Muscle of arm (tissue), 1 donor: ENCODE measurements at regions not wholly inside any gene's neighbourhood (a gene's known extent, or its start where the extent isn't known, plus 50 kb on each side); places are given as distances from the start of the nearest gene placed in this dataset.
A peak's percentile ranks its signal among the peaks of the same experiment; 100 is the strongest.

Experiments
- DNase-seq: peaks from one replicate; pipeline ENCODE4 v3.0.0-alpha.2; 2013

- DNase-seq, result no peak
Observed at GRCh38 chr9:107700847-107701246, 211.3 kb upstream of the KLF4 start.

- no peak for DNase-seq
Observed at GRCh38 chr9:107699231-107699630, 209.7 kb upstream of the KLF4 start.

GRCh38 chr9:107698779-107699178 is 209.2 kb upstream of the KLF4 start:
- DNase-seq, result no peak

DNA sequence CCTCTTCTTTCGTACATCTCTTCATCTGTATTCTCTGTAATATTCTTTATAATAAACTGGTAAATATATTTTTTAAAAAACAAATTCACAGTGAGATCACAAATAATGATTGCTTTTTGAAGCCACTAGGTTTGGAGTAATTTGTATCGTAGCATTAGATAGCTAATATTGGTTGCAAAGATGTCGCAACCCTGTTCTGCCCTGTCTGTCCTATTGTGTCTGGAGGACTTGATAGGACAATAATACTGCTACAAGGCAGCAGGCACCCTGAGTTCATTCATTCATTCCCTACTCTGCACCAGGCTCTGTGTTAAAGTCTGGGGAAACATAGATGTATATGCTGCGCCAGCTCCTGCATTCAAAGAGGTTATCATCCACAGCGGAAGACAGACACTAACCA is 206.7 kb upstream of the KLF4 start:
- no peak for DNase-seq

- DNase-seq, result no peak
Observed at GRCh38 chr9:107694390-107694789, 204.8 kb upstream of the KLF4 start.

DNA sequence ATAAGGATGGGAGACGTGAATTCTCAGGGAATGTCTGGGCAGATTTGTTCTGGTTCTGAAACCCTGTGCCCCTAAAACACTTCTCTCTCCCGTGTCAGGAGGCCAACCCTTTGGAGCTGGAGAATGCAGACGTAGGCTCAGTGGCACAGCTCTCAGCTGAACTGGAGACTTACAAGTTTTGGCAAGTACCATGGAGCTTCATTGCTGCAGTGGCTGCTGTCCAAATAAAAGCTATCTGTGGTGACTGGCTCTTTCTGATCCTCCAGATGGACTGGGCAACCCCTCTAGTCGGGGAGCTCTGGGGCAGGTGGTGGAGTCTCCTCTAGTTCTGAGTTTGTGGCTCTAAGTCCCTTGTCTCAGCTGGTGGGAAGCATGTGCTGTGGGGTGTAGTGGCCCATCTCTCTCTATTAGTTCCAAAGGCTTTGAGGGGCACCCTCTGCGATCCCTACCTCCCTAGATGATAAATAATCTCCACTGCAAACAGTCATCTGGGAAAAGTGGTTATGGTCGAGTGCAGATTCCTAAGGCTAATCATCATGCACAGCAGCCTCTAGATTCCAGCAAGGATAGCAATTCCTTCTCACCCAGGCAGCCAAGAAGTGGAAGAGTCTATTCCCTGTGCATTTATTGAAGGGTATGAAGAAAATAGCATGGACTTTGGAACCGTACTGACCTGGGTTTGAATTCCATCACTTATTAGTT is 204.2 kb upstream of the KLF4 start:
- DNase-seq, result no peak

DNA sequence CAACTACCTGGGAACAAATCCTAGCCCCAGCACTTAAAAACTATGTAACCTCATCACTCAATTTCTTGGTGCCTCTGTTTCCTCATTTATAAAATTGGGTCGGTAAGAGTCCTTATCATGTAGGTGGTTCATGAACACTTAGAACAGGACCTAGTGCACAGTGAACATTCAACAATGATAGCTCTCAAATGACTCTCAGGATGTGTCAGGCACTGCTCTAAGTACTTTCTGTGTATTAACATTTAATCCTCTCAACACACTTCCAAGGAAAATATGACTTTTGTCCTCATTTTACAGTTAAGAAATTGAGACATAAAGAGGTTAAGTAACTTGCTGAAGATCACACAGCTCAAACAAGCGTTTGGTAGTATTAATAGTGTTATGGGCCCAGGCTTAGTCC is 202.1 kb upstream of the KLF4 start:
- DNase-seq, result no peak

DNA sequence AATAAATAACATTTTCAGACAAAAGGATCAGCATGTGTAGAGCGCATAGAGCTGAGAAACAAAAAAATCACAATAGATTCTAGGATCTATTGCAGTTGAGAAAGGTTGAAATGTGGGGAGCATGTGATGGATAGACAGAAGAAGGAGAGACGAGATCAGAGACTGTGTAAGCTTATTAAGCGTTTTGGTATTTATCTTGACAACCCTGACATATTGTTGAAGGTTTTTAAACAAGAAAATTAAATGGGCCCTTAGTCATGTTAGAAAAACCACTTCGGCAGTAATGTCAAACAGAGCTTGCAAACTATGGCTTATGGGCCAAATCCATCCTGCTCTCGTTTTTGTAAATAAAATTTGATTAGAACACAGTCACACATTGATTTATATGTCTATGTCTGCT is 200.5 kb upstream of the KLF4 start:
- DNase-seq, result no peak

DNA sequence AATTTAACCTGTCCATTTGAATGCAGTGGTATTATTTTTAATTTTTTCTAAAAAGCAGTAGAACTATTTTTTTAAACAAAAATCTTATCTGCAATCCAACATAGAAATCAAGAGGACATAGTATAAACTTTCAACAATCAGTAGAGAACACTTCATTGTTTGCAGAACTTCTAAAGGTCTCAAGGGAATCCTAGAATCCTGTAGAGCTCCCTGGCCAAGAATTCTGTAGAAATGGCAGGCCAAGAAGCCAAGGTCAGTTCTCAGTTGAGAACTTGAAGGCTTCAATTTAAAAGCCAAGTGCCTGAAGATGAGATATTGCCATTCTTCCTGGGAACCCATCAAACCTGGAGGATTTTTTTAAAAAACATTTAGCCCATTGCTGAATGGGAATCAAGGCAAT is 199.2 kb upstream of the KLF4 start:
- no peak for DNase-seq

- DNase-seq, result no peak
Observed at GRCh38 chr9:107685901-107686300, 196.3 kb upstream of the KLF4 start.

DNA sequence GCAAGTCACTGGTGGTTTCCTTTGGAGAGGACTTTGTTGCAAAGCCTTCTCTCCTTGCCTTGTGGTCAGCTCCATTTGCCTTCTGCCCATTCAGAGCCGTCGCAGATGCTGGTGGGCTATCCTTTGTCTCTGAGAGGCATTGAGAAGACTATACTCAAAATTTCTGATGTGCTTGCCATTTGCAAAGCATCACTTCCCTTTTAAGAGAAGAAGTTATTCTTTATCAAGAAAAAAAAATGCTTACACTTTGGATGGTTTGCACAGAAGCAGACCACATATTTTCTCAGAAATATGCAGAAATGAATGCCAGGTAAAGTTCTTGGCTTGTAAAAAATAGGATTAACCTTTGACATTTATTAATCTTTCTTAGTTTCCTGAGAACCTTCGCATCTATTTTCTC is 195.8 kb upstream of the KLF4 start:
- DNase-seq, result no peak

DNA sequence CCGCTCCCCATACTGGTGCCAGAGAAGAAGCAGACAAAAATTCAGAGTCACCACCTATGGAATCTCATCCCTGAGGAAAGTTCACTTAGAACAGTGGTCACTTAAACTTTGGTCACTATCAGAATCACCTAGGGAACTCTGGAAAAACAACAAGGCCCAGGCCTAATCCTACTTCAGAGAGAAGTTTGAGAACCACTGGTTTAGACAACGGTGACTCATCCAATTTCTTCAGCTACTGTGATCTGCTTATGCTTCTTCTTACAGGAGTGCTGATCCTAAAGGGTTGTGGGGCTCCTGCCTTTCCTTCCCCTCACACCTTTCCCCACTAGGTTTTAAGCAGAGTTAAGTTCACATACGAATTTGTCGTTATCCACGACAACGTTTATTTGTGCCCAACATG is 194.7 kb upstream of the KLF4 start:
- DNase-seq, result no peak

- DNase-seq, result no peak
Observed at GRCh38 chr9:107683566-107683965, 194.0 kb upstream of the KLF4 start.

DNA sequence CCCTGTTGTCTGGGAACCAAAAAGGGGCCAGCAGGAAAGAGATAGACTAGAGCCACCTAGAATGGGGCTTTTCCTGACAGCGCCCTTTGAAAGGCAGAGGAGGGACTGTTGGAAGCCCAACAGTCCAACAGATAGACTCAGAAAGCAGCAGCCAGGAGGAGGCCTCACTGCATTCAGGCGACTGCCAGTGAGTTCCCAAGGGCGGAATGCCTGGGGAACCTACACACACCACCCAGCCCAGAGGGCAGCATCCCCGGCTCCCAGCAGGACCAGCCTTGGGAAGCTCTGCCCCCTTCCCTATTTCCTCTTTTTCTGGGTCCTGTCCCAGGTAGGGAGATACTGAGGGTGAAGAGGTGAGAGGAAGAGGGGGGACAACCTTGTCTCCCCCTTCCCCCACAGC is 192.4 kb upstream of the KLF4 start:
- DNase-seq, result no peak

DNA sequence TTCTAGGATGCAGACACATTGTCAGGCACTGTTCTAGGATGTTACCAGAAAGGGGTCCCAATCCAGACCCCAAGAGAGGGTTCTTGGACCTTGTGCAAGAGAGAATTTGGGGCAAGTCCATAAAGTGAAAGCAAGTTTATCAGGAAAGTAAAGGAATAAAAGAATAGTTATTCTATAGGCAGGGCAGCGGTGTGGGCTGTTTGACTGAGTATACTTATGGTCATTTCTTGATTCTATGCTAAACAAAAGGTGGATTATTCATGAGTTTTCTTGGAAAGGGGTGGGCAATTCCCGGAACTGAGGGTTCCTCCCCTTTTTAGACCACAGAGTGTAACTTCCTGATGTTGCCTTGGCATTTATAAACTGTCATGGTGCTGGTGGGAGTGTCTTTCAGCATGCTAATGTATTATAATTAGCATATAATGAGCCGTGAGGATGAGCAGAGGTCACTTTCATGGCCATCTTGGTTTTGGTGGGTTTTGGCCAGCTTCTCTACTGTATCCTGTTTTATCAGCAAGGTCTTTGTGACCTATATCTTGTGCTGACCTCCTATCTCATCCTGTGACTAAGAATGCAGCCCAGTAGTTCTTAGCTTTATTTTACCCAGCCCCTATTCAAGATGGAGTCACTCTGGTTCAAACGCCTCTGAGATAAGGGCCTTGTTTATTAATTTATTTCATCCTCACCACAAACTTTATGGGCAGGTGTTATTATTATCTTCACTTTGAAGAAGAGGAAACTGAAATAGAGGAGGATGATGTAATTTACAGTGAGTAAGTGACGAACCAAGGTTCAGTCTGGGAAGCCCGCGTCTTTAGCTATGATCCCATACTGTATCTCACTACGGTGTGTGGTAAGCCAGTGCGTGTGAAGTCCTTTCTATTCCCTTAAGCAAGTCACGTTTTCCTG is 186.0 kb upstream of the KLF4 start:
- DNase-seq, result no peak

DNA sequence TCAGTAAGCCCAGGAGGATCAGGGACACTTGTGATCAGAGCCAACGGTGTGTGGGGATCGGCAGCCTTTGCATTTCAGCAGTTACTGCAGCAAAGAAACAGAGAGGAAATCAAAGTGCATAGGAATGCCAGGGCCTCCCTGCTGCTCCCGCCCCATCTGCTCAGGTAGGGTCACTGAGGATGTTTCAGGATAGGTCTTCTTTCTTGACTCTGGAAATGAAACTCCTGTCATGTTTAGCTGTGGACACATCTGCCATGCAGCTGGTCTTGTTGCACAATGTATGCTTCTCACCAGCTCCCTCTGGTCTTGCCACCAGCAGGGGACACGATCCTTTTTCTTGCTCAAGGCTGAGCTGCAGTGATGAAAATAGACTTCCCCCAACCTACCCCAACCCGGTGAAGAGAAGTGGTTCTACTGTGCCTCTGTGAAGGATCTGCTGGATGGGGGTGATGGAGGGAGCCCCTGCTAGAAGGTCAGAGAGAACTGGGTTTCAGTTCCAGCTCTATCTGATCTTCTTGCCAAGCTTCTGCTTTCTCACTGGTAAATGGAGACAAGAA is 185.2 kb upstream of the KLF4 start:
- no peak for DNase-seq

GRCh38 chr9:107673861-107674720 is 184.5 kb upstream of the KLF4 start:
- DNase-seq, result no peak

GRCh38 chr9:107671588-107671987 is 182.0 kb upstream of the KLF4 start:
- DNase-seq, result no peak

- DNase-seq, result no peak
Observed at GRCh38 chr9:107669422-107669821, 179.9 kb upstream of the KLF4 start.

DNA sequence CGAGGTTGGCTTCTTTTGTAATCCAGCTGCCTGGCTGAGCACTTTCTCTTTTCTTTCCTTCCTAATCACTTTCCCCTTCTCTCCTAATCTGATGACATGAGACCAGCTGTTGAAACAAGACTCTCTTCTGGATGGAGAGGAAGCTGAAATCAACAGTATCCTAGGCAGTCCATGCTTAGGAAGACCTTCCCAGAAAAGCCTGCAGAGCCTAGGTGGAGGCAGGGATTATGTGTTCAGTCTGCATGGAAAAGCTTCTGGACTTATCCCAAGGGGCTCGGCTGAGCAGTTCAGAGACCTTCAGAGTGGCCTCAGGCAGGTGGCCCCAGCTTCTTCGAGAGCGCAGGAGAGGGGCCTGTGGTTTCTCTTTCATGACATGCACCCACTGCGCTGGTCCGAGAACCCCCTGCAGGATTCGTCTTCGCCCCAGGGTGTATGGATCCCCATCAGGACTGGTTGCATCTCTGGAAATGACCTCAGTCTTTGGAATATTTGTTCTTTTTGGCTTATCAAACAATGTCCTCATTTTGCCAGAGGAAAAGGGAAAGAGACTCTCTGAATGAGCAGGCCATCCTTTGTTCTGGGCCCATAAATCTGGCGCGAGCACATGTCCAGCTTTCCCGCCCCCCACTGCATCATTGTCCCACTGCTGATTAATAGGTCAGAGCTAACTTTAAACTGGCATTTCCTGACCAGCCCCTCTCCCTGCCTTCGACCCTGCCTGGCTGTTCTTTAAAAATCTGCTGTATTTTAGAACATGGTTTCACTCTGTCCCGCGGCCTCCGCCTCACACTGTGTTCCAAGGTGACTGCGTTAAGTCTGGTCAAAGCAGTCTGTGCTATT is 177.9 kb upstream of the KLF4 start:
- peak; percentile 60 for DNase-seq

DNA sequence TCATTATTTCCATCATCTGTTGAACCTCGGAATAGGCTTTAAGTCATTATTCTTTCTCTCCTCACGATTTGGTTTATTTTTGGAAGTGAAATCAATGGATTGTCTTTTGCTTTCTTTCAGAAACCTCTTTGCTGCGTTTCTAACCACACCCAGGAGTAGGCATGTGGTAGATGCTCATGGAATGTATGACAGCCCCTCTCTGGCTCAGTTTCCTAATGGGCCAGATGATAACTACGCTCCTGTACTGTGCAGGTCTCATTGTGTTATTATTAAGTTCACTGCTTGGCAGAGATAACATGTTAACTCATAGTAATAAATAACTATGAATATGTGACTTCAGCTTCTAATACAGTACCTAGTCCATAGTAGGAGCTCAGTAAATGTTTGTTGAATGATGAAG is 175.5 kb upstream of the KLF4 start:
- DNase-seq, result no peak
